ENCODE measurements at regions not wholly inside any gene's neighbourhood (a gene's known extent, or its start where the extent isn't known, plus 50 kb on each side); places are given as distances from the start of the nearest gene placed in this dataset.

GRCh38 chr2:10983711-10984110 lies 72.0 kb downstream of the KCNF1 start:
- no peak for TF ChIP-seq CTCF (conservative IDR thresholded peaks at IDR 0.05; ENCODE audit: low read depth, low read length)
- H3K4me3 ChIP-seq (ENCODE audit: low read depth, low read length), result no peak overlapping the region
- DNase-seq (ENCODE audit: low read depth), result no peak

GRCh38 chr2:10984418-10985135 lies 72.8 kb downstream of the KCNF1 start:
- DNase-seq (ENCODE audit: low read depth), result no peak
- TF ChIP-seq CTCF (conservative IDR thresholded peaks at IDR 0.05; ENCODE audit: low read depth, low read length), result no peak
- H3K4me3 ChIP-seq (ENCODE audit: low read depth, low read length), result no peak overlapping the region

- no peak for TF ChIP-seq CTCF (conservative IDR thresholded peaks at IDR 0.05; ENCODE audit: low read depth, low read length)
- no peak overlapping the region for H3K4me3 ChIP-seq (ENCODE audit: low read depth, low read length)
- no peak for DNase-seq (ENCODE audit: low read depth)
Observed at GRCh38 chr2:10985260-10985659, 73.5 kb downstream of the KCNF1 start.

GRCh38 chr2:10985901-10986535 lies 74.3 kb downstream of the KCNF1 start:
- no peak for DNase-seq (ENCODE audit: low read depth)
- TF ChIP-seq CTCF (conservative IDR thresholded peaks at IDR 0.05; ENCODE audit: low read depth, low read length), result no peak
- H3K4me3 ChIP-seq (ENCODE audit: low read depth, low read length), result no peak overlapping the region

GRCh38 chr2:10987439-10987838 lies 75.7 kb downstream of the KCNF1 start:
- no peak for TF ChIP-seq CTCF (conservative IDR thresholded peaks at IDR 0.05; ENCODE audit: low read depth, low read length)
- H3K4me3 ChIP-seq (ENCODE audit: low read depth, low read length), result no peak overlapping the region
- DNase-seq (ENCODE audit: low read depth), result no peak

DNA sequence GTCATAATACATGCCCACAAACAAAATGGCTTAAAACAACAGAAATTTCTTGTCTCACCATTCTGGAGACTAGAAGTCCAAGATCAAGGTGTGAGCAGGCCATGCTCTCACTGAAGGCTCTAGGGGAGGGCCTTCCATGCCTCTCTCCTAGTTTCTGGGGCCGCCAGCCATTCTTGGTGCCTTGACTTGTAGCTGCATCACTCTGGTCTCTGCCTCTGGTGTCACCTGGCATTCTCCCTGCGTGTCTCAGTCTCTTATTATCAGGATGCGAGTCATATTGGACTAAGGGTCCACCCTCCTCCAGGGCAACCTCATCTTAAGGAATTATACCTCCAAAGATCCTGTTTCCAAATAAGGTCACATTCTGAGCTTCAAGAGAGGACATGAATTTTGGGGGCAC lies 76.1 kb downstream of the KCNF1 start:
- no peak for DNase-seq (ENCODE audit: low read depth)
- TF ChIP-seq CTCF (conservative IDR thresholded peaks at IDR 0.05; ENCODE audit: low read depth, low read length), result no peak

DNA sequence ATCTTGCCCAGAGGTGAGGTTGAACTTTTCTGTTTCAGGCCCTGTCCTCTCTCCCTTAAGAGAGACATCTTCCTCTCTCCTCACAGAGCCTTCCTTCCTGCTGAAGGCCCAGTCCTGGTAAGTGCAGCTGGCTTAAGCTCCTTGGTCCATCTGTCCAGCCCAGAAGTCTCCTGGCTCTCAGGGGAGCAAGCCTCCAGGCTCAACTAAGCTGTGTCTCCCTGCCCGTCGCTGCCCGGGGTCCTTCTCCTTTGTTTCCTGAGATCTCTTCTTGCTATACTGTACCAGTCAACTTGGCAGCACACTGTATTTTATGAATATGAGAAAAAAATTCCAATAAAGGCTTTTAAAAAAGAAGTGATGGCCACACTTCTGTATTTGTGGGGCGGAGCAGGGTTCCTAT lies 77.4 kb downstream of the KCNF1 start:
- H3K4me3 ChIP-seq (ENCODE audit: low read depth, low read length), result no peak overlapping the region
- DNase-seq (ENCODE audit: low read depth), result no peak
- no peak for TF ChIP-seq CTCF (conservative IDR thresholded peaks at IDR 0.05; ENCODE audit: low read depth, low read length)

More for the DNA sequence above, 76.1 kb downstream of the KCNF1 start:
- no peak overlapping the region for H3K4me3 ChIP-seq (ENCODE audit: low read depth, low read length)
